ENCODE measurements at regions not wholly inside any gene's neighbourhood (a gene's known extent, or its start where the extent isn't known, plus 50 kb on each side); places are given as distances from the start of the nearest gene placed in this dataset.

GRCh38 chr12:92462527-92462926 lies 240.3 kb upstream of the PLEKHG7 start:
- Mint-ChIP-seq H3K9me3 (ENCODE audit: low read depth, unreplicated experiment) (peaks cover 2% of the 10 kb centered on the region), H3K27ac (ENCODE audit: unreplicated experiment) (no peak overlapping the region), H3K4me3 (ENCODE audit: low read depth, unreplicated experiment) (no peak overlapping the region), H3K27me3 (ENCODE audit: unreplicated experiment) (no peaks in the 10 kb centered on the region), H3K36me3 (ENCODE audit: insufficient read depth, unreplicated experiment) (no peaks in the 10 kb centered on the region), H3K4me1 (ENCODE audit: low read depth, unreplicated experiment) (peaks cover 1% of the 10 kb centered on the region)
- TF ChIP-seq CTCF (IDR thresholded peaks at IDR 0.05; ENCODE audit: unreplicated experiment), result no peak
- no peak for DNase-seq
- intact Hi-C loops (cut with micrococcal nuclease; ENCODE audit: unreplicated experiment), result no loop called here
- CTCF ChIA-PET, result no interaction called here
- BruUV-seq (replicated peaks), result no TSS peak

DNA sequence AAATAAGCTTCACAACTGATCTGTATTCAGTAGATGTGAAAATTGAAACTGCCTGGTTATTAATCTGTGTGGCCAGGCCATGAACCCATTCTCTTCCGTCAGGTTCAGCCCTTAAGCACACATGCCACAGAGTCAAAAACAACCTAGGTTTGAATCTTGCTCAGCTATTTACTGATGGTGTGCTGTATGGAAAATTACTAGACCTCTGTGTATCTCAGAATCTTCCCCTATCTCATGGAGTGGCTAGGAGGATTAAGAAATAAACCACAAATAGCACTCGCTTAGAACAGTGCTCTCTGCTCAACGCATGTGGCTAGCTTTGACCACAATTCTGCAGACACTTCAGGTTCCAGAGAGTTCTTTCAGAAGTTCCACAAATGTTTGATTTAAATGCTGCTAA lies 240.7 kb upstream of the PLEKHG7 start:
- BruUV-seq (replicated peaks), result no TSS peak
- H3K27ac Mint-ChIP-seq (ENCODE audit: unreplicated experiment), result no peak overlapping the region

GRCh38 chr12:92459850-92460249 lies 242.9 kb upstream of the PLEKHG7 start:
- CTCF ChIA-PET, result interaction anchor here (0.5 to 1.4 kb wide), 2 partner anchors 149 to 1078 kb away, joined by 3 to 4 read pairs; no protein-coding TSS in a partner anchor
- no peak overlapping the region for H3K27ac Mint-ChIP-seq (ENCODE audit: unreplicated experiment)
- TF ChIP-seq CTCF (IDR thresholded peaks at IDR 0.05; ENCODE audit: unreplicated experiment), result no peak
- no peaks in the 10 kb centered on the region for H3K36me3 Mint-ChIP-seq (ENCODE audit: insufficient read depth, unreplicated experiment)
- BruUV-seq (replicated peaks), result no TSS peak
- intact Hi-C loops (cut with micrococcal nuclease; ENCODE audit: unreplicated experiment), result no loop called here
- DNase-seq, result no peak
- no peak overlapping the region for H3K4me3 Mint-ChIP-seq (ENCODE audit: low read depth, unreplicated experiment)
- no peaks in the 10 kb centered on the region for H3K27me3 Mint-ChIP-seq (ENCODE audit: unreplicated experiment)
- no peaks in the 10 kb centered on the region for H3K4me1 Mint-ChIP-seq (ENCODE audit: low read depth, unreplicated experiment)
- H3K9me3 Mint-ChIP-seq (ENCODE audit: low read depth, unreplicated experiment), result peaks cover 9% of the 10 kb centered on the region

More for the DNA sequence above, 240.7 kb upstream of the PLEKHG7 start:
- H3K27me3 Mint-ChIP-seq (ENCODE audit: unreplicated experiment), result no peaks in the 10 kb centered on the region
- TF ChIP-seq CTCF (IDR thresholded peaks at IDR 0.05; ENCODE audit: unreplicated experiment), result no peak
- intact Hi-C loops (cut with micrococcal nuclease; ENCODE audit: unreplicated experiment), result no loop called here
- CTCF ChIA-PET, result no interaction called here
- no peak overlapping the region for H3K4me3 Mint-ChIP-seq (ENCODE audit: low read depth, unreplicated experiment)
- peaks cover 2% of the 10 kb centered on the region for H3K9me3 Mint-ChIP-seq (ENCODE audit: low read depth, unreplicated experiment)
- no peaks in the 10 kb centered on the region for H3K4me1 Mint-ChIP-seq (ENCODE audit: low read depth, unreplicated experiment)
- no peaks in the 10 kb centered on the region for H3K36me3 Mint-ChIP-seq (ENCODE audit: insufficient read depth, unreplicated experiment)
- no peak for DNase-seq

GRCh38 chr12:92458996-92459395 lies 243.8 kb upstream of the PLEKHG7 start:
- DNase-seq, result no peak
- H3K36me3 Mint-ChIP-seq (ENCODE audit: insufficient read depth, unreplicated experiment), result no peaks in the 10 kb centered on the region
- H3K4me1 Mint-ChIP-seq (ENCODE audit: low read depth, unreplicated experiment), result no peaks in the 10 kb centered on the region
- peaks cover 9% of the 10 kb centered on the region for H3K9me3 Mint-ChIP-seq (ENCODE audit: low read depth, unreplicated experiment)
- no peak overlapping the region for H3K27ac Mint-ChIP-seq (ENCODE audit: unreplicated experiment)
- BruUV-seq (replicated peaks), result no TSS peak
- H3K4me3 Mint-ChIP-seq (ENCODE audit: low read depth, unreplicated experiment), result no peak overlapping the region
- CTCF ChIA-PET, result no interaction called here
- H3K27me3 Mint-ChIP-seq (ENCODE audit: unreplicated experiment), result no peaks in the 10 kb centered on the region
- no peak for TF ChIP-seq CTCF (IDR thresholded peaks at IDR 0.05; ENCODE audit: unreplicated experiment)
- intact Hi-C loops (cut with micrococcal nuclease; ENCODE audit: unreplicated experiment), result no loop called here

Data from Calu3 (cell line).